Colonic mucosa (tissue), 4 donors: ENCODE measurements at regions not wholly inside any gene's neighbourhood (a gene's known extent, or its start where the extent isn't known, plus 50 kb on each side); places are given as distances from the start of the nearest gene placed in this dataset.

Experiments
- DNase-seq: peaks from one replicate; pipeline ENCODE4 v3.0.0-alpha.2; 2020
- H3K27ac ChIP-seq: fragments of 200-600 bp; one replicate; pipeline ENCODE4 v1.8.0; 2021
- H3K27me3 ChIP-seq: fragments of 200-600 bp; one replicate; pipeline ENCODE4 v1.8.0; 2021
- H3K36me3 ChIP-seq: fragments of 200-600 bp; one replicate; pipeline ENCODE4 v1.8.0; 2021
- H3K4me1 ChIP-seq: fragments of 200-600 bp; one replicate; pipeline ENCODE4 v1.8.0; 2021; ENCODE audit warnings: mild to moderate bottlenecking
- H3K4me3 ChIP-seq: fragments of 200-600 bp; one replicate; pipeline ENCODE4 v1.8.0; 2021
- H3K9ac ChIP-seq, 2 donors: one replicate each; pipeline ENCODE4 v1.7.0; 2013; ENCODE audit warnings: control low read depth in 2 of 2, low read depth in 2 of 2, low read length in 2 of 2
- H3K9me3 ChIP-seq: fragments of 200-600 bp; one replicate; pipeline ENCODE4 v1.8.0; 2021
- intact Hi-C: fragments of 100-400 bp; cut with DNase I; formaldehyde crosslinking; loops from one replicate; pipeline ENCODE4 v1.14.1; 2022
- TF ChIP-seq, protein P1 (sequence below): fragments of 200-600 bp; IDR thresholded peaks from one replicate; pipeline ENCODE4 v1.8.0; 2022; ENCODE audit warnings: antibody characterized with exemption, mild to moderate bottlenecking
- donor health status: healthy.
- donor health status: DM: no; HTN: no; CAD: no.
- donor health status: DM: no; HTN: no; CAD: no.

DNA sequence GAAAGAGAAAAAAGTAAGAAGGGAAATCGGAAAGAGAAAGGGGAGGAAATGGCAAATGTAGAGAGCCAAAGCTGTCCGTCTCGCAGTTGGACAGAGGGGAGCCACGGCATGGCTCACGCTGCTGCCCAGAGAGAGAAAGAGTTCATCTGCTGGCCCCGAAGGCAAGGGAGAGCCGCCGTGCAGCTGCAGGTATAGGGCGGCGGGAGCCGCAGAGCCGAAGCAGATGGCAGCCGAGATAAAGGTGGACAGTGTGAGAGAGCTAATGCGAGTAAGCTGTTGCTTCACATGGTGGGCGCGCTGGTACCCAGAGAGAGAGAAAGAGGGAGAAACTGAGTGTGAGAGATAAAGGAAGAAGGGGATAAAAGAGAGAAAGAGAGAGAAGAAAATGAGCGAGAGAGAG lies 188.4 kb upstream of the PPP1R26 start:
- Histone ChIP-seq H3K4me1 (no peaks in the 10 kb centered on the region), H3K9me3 (no peaks in the 10 kb centered on the region), H3K36me3 (no peaks in the 10 kb centered on the region), H3K9ac (no peak overlapping the region), H3K4me3 (no peak overlapping the region), H3K27me3 (no peaks in the 10 kb centered on the region), H3K27ac (no peak overlapping the region)
- TF ChIP-seq, protein P1, sequence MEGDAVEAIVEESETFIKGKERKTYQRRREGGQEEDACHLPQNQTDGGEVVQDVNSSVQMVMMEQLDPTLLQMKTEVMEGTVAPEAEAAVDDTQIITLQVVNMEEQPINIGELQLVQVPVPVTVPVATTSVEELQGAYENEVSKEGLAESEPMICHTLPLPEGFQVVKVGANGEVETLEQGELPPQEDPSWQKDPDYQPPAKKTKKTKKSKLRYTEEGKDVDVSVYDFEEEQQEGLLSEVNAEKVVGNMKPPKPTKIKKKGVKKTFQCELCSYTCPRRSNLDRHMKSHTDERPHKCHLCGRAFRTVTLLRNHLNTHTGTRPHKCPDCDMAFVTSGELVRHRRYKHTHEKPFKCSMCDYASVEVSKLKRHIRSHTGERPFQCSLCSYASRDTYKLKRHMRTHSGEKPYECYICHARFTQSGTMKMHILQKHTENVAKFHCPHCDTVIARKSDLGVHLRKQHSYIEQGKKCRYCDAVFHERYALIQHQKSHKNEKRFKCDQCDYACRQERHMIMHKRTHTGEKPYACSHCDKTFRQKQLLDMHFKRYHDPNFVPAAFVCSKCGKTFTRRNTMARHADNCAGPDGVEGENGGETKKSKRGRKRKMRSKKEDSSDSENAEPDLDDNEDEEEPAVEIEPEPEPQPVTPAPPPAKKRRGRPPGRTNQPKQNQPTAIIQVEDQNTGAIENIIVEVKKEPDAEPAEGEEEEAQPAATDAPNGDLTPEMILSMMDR: no peak
- intact Hi-C loops: no loop called here
- DNase-seq: no peak

DNA sequence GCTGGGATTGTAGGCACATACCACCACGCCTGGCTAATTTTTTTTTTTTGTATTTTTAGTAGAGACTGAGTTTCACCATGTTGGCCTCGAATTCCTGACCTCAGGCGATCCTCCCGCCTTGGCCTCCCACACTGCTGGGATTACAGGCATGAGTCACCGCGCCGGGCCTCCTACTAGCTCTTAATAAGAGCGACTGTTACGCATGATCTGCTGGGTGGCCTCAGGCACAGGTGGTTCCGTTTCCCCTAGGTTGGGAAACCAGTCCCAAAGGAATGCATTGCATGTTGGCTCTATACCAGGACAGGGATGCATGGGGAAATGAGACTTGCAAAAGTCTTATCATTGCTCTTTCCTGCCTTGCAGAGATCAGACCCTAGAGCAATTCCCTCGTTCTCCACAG lies 184.7 kb upstream of the PPP1R26 start:
- TF ChIP-seq, protein P1: no peak
- Histone ChIP-seq H3K36me3 (no peaks in the 10 kb centered on the region), H3K27ac (no peak overlapping the region), H3K9ac (no peak overlapping the region), H3K27me3 (peaks cover 5% of the 10 kb centered on the region), H3K4me1 (no peaks in the 10 kb centered on the region), H3K9me3 (no peaks in the 10 kb centered on the region), H3K4me3 (no peak overlapping the region)
- no peak for DNase-seq
- intact Hi-C loops: no loop called here

DNA sequence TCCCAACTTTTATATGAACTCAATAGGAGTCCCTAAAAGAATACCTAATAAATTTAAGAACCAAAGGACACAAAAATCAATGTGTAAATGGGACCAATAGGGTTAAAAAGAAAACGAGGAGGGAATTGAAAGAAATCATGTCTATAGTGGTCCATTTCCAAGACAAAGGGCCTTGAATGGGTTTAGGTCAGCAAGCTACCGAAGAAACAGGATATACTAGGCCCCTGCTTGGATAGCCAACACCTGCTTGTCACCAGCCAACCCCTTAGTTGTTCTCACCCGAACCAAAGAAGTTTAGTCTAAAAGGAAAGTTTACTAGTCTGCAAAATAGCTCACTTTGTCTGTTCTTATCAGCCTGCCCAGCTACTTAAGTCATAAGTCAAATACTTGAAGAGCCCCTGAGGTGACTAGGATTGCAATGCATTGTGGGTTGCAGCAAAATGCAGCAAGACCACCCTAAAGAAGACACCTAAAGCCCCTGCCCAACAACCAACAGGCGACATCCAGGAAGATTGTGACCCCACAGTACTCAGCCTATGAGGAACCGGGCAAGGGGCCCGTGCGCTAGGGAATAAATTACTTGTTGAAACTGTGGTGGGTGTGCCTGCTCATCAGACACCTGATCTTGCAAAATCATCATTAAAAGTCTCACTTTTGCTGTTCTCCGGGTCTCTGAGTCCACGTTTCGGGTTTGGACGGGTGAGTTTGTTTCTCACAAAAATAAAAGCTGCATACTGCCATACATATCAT lies 183.9 kb upstream of the PPP1R26 start:
- Histone ChIP-seq H3K4me1 (no peaks in the 10 kb centered on the region), H3K27ac (no peak overlapping the region)

DNA sequence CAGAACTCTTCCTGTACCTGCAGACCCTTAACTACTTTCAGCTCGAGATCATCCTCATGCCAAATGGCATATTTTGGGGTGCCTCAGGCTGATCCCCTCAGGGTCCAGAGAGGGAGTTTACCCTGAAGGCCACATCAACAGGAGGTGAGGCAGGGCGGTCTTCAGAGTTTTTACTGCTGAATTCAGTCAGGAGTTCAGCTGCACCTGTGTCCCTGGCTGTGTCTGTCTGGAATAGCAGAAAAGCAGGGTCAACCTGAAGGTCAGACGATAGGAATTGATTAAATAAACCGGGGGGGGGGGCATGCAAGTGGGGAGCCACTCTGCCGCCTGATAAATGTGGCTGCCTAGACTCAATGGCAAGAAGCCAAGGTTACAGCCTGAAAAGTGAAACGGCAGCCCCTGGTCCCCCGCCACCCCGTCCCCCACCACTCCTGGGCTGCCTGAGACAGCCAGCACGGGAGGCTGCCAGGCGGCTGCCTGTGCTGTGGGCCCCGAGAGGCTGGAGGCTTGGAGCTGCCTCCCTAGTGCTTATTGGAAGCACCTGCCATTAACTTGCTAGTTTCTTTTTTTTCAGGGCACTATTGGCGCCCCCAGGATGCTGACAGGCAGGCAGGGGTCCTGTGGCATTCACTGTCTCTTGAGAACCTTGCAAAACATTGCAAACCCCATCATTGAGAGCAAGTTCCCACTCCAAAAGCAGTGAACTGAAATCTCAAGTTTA lies 182.7 kb upstream of the PPP1R26 start:
- TF ChIP-seq, protein P1: no peak
- Histone ChIP-seq H3K9me3 (no peaks in the 10 kb centered on the region), H3K27me3 (peaks cover 10% of the 10 kb centered on the region), H3K4me3 (no peak overlapping the region), H3K9ac (no peak overlapping the region), H3K36me3 (no peaks in the 10 kb centered on the region), H3K4me1 (no peaks in the 10 kb centered on the region), H3K27ac (no peak overlapping the region)
- DNase-seq: no peak
- intact Hi-C loops: no loop called here

More for the DNA sequence above, 183.9 kb upstream of the PPP1R26 start:
- Histone ChIP-seq H3K4me3 (no peak overlapping the region), H3K9me3 (no peaks in the 10 kb centered on the region), H3K27me3 (peaks cover 10% of the 10 kb centered on the region), H3K9ac (no peak overlapping the region), H3K36me3 (no peaks in the 10 kb centered on the region)
- intact Hi-C loops: no loop called here
- no peak for DNase-seq
- TF ChIP-seq, protein P1: no peak

DNA sequence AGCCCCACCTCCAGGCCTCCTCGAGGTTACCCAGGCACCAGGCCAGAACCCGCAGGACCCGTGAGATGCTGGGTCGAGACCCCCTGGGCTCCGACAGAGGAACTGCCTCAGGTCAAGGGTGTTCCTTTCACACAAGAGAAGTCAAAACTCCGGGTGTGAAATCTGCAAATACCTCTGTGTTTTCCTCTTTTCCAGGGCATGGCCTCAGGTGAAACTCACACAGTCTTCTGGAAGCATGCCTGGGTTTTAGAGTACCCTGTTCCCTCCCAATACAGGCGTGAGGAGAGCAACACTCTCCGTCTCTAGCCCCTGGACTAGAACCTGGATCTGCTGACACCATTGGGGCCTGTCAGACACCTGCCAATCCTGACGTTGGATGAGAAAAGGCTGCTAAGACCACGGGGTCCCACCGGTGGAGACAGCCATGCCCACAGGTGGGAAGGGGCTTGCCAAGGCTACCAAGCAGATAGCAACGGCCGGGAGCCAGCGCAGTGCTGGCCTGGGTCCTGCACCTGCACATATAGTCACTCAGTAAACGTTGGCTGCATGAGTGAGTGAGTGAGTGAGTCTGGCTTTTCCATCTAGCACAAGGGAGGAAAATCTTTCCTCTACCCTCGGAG lies 182.0 kb upstream of the PPP1R26 start:
- H3K9me3 ChIP-seq: no peaks in the 10 kb centered on the region
- no peak for DNase-seq
- intact Hi-C loops: no loop called here
- H3K36me3 ChIP-seq: no peaks in the 10 kb centered on the region
- no peaks in the 10 kb centered on the region for H3K4me1 ChIP-seq
- no peak overlapping the region for H3K27ac ChIP-seq
- TF ChIP-seq, protein P1: no peak
- H3K27me3 ChIP-seq: peaks cover 10% of the 10 kb centered on the region
- H3K4me3 ChIP-seq: no peak overlapping the region
- no peak overlapping the region for H3K9ac ChIP-seq
